ENCODE measurements at regions not wholly inside any gene's neighbourhood (a gene's known extent, or its start where the extent isn't known, plus 50 kb on each side); places are given as distances from the start of the nearest gene placed in this dataset.
"Not testable (repeated sequence)": the region's sequence is repeated elsewhere in the genome, so short reads cannot be mapped to it uniquely, and the experiment has no call there.

GRCh38 chr1:73499671-73500070 is 698.3 kb downstream of the LRRIQ3 start:
- DNase-seq (ENCODE audit: low read depth, low spot score) = no peak

GRCh38 chr1:73491621-73492020 is 706.4 kb downstream of the LRRIQ3 start:
- no peak for DNase-seq (ENCODE audit: low read depth, low spot score)

- DNase-seq (ENCODE audit: low read depth, low spot score) = no peak
Measured at GRCh38 chr1:73475316-73475870, 722.6 kb downstream of the LRRIQ3 start.

- no peak for DNase-seq (ENCODE audit: low read depth, low spot score)
Measured at GRCh38 chr1:73472810-73473209, 725.2 kb downstream of the LRRIQ3 start.

- DNase-seq (ENCODE audit: low read depth, low spot score) = no peak
Measured at GRCh38 chr1:73467731-73468130, 730.2 kb downstream of the LRRIQ3 start.

GRCh38 chr1:73463873-73464272 is 734.1 kb downstream of the LRRIQ3 start:
- no peak for DNase-seq (ENCODE audit: low read depth, low spot score)

GRCh38 chr1:73452522-73452921 is 745.5 kb downstream of the LRRIQ3 start:
- no peak for DNase-seq (ENCODE audit: low read depth, low spot score)

- DNase-seq (ENCODE audit: low read depth, low spot score) = not testable (repeated sequence)
Measured at GRCh38 chr1:73450668-73451067, 747.3 kb downstream of the LRRIQ3 start.

- no peak for DNase-seq (ENCODE audit: low read depth, low spot score)
Measured at GRCh38 chr1:73411479-73411878, 786.5 kb downstream of the LRRIQ3 start.

GRCh38 chr1:73401666-73402065 is 796.3 kb downstream of the LRRIQ3 start:
- no peak for DNase-seq (ENCODE audit: low read depth, low spot score)

GRCh38 chr1:73382966-73383365 is 815.0 kb downstream of the LRRIQ3 start:
- DNase-seq (ENCODE audit: low read depth, low spot score) = no peak

- no peak for DNase-seq (ENCODE audit: low read depth, low spot score)
Measured at GRCh38 chr1:73366734-73367413, 831.1 kb downstream of the LRRIQ3 start.

GRCh38 chr1:73359001-73359400 is 839.0 kb downstream of the LRRIQ3 start:
- no peak for DNase-seq (ENCODE audit: low read depth, low spot score)

GRCh38 chr1:73356485-73356884 is 841.5 kb downstream of the LRRIQ3 start:
- DNase-seq (ENCODE audit: low read depth, low spot score) = no peak

- DNase-seq (ENCODE audit: low read depth, low spot score) = no peak
Measured at GRCh38 chr1:73343947-73344346, 854.0 kb downstream of the LRRIQ3 start.

GRCh38 chr1:73333847-73334503 is 864.0 kb downstream of the LRRIQ3 start:
- no peak for DNase-seq (ENCODE audit: low read depth, low spot score)

GRCh38 chr1:73331726-73332125 is 866.2 kb downstream of the LRRIQ3 start:
- DNase-seq (ENCODE audit: low read depth, low spot score) = no peak

GRCh38 chr1:73327998-73328397 is 870.0 kb downstream of the LRRIQ3 start:
- DNase-seq (ENCODE audit: low read depth, low spot score) = no peak

- DNase-seq (ENCODE audit: low read depth, low spot score) = no peak
Measured at GRCh38 chr1:73327180-73327793, 870.7 kb downstream of the LRRIQ3 start.

- DNase-seq (ENCODE audit: low read depth, low spot score) = no peak
Measured at GRCh38 chr1:73326663-73327062, 871.3 kb downstream of the LRRIQ3 start.

GRCh38 chr1:73310797-73311381 is 887.1 kb downstream of the LRRIQ3 start:
- DNase-seq (ENCODE audit: low read depth, low spot score) = no peak

- DNase-seq (ENCODE audit: low read depth, low spot score) = no peak
Measured at GRCh38 chr1:73306899-73307555, 890.9 kb downstream of the LRRIQ3 start.

Measured in smooth muscle cell of the brain vasculature (primary cell).